Ishikawa (cell line): ENCODE measurements at regions not wholly inside any gene's neighbourhood (a gene's known extent, or its start where the extent isn't known, plus 50 kb on each side); places are given as distances from the start of the nearest gene placed in this dataset.

Experiments used
- CEBPB ChIP-seq: IDR thresholded peaks from 2 replicates; pipeline ENCODE4 v1.6.1; 2012
- CREB1 ChIP-seq: IDR thresholded peaks from 2 replicates; pipeline ENCODE4 v1.6.1; 2012; ENCODE audit warnings: low read depth
- EGR1 ChIP-seq: IDR thresholded peaks from 2 replicates; pipeline ENCODE4 v1.6.1; 2012
- EP300 ChIP-seq: IDR thresholded peaks from 2 replicates; pipeline ENCODE4 v1.6.1; 2012; ENCODE audit warnings: borderline replicate concordance
- FOXM1 ChIP-seq: IDR thresholded peaks from 2 replicates; pipeline ENCODE4 v1.6.1; 2012; ENCODE audit warnings: low read depth, borderline replicate concordance
- NFIC ChIP-seq: IDR thresholded peaks from 2 replicates; pipeline ENCODE4 v1.6.1; 2012
- RAD21 ChIP-seq: IDR thresholded peaks from 2 replicates; pipeline ENCODE4 v1.6.1; 2012; ENCODE audit warnings: low read depth
- REST ChIP-seq: IDR thresholded peaks from 2 replicates; pipeline ENCODE4 v1.6.1; 2012; ENCODE audit warnings: low read depth, mild to moderate bottlenecking
- TAF1 ChIP-seq: IDR thresholded peaks from 2 replicates; pipeline ENCODE4 v1.6.1; 2012; ENCODE audit warnings: low read depth, mild to moderate bottlenecking
- TCF12 ChIP-seq: IDR thresholded peaks from 2 replicates; pipeline ENCODE4 v1.6.1; 2012; ENCODE audit warnings: low read depth
- TEAD4 ChIP-seq: IDR thresholded peaks from 2 replicates; pipeline ENCODE4 v1.6.1; 2012
- YY1 ChIP-seq: IDR thresholded peaks from 2 replicates; pipeline ENCODE4 v1.6.1; 2012; ENCODE audit warnings: low read depth
- ZBTB7A ChIP-seq: IDR thresholded peaks from 2 replicates; pipeline ENCODE4 v1.6.1; 2012; ENCODE audit warnings: low read depth
- TF ChIP-seq, protein P1 (sequence below): IDR thresholded peaks from 2 replicates; pipeline ENCODE4 v1.6.1; 2012
- TF ChIP-seq, protein P2 (sequence below): IDR thresholded peaks from 2 replicates; pipeline ENCODE4 v1.6.1; 2012

- no peak for TF ChIP-seq RAD21
- no peak for TF ChIP-seq FOXM1
- TF ChIP-seq REST: no peak
- TF ChIP-seq EP300: no peak
- no peak for TF ChIP-seq ZBTB7A
- TF ChIP-seq TAF1: no peak
Measured at GRCh38 chr2:117067900-117068299, 746.6 kb upstream of the DDX18 start.

DNA sequence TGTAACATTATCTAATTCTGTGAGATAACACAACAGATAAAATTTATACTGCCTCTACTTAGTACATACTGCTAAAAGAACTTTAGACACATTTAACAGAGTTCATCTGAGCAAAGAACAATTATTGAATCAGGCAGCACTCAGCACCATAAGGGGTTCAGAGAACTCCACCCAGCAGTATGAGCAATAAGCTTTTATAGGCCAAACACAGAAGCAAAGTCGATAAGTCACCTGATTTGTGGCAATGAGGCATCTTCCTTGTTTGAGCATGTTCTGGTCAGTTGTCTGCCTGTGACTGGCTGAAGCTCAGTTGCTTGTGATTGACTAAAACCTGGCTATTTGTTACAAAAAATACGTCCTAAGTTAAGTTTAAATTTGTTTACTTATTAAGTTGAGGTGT lies 746.1 kb upstream of the DDX18 start:
- no peak for TF ChIP-seq CREB1
- no peak for TF ChIP-seq EP300
- no peak for TF ChIP-seq TEAD4

- TF ChIP-seq, protein P1, sequence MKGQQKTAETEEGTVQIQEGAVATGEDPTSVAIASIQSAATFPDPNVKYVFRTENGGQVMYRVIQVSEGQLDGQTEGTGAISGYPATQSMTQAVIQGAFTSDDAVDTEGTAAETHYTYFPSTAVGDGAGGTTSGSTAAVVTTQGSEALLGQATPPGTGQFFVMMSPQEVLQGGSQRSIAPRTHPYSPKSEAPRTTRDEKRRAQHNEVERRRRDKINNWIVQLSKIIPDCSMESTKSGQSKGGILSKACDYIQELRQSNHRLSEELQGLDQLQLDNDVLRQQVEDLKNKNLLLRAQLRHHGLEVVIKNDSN: no peak
- no peak for TF ChIP-seq TAF1
- no peak for TF ChIP-seq TEAD4
- no peak for TF ChIP-seq ZBTB7A
- no peak for TF ChIP-seq EP300
- TF ChIP-seq, protein P2, sequence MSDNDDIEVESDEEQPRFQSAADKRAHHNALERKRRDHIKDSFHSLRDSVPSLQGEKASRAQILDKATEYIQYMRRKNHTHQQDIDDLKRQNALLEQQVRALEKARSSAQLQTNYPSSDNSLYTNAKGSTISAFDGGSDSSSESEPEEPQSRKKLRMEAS: no peak
- no peak for TF ChIP-seq EGR1
- TF ChIP-seq NFIC: no peak
- TF ChIP-seq RAD21: no peak
- no peak for TF ChIP-seq CEBPB
- TF ChIP-seq FOXM1: no peak
Measured at GRCh38 chr2:117071556-117072102, 742.9 kb upstream of the DDX18 start.

- TF ChIP-seq CREB1: no peak
- TF ChIP-seq, protein P1: no peak
- no peak for TF ChIP-seq TCF12
- TF ChIP-seq REST: no peak
- TF ChIP-seq RAD21: no peak
- TF ChIP-seq, protein P2: no peak
- TF ChIP-seq CEBPB: no peak
- TF ChIP-seq TEAD4: no peak
- TF ChIP-seq FOXM1: no peak
- no peak for TF ChIP-seq EGR1
- no peak for TF ChIP-seq YY1
- TF ChIP-seq ZBTB7A: no peak
- TF ChIP-seq TAF1: no peak
- TF ChIP-seq EP300: no peak
- TF ChIP-seq NFIC: no peak
Measured at GRCh38 chr2:117074756-117075155, 739.7 kb upstream of the DDX18 start.

DNA sequence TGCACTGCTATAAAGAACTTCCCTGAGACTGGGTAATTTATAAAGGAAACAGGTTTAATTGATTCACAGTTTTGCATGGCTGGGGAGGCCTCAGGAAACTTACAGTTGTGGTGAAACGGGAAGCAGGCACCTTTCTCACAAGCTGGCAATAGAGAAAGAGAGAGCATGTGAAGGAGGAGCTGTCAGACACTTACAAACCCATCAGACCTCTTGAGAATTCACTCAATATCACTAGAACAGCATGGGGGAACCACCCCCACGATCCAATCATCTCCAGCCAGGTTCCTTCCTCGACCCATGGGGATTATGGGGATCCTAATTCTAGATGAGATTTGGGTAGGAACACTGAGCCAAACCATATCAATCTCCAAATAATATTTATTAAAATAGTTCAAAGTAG lies 729.2 kb upstream of the DDX18 start:
- TF ChIP-seq CEBPB: no peak
- no peak for TF ChIP-seq YY1
- no peak for TF ChIP-seq EGR1
- no peak for TF ChIP-seq EP300
- no peak for TF ChIP-seq CREB1
- TF ChIP-seq TEAD4: no peak
- no peak for TF ChIP-seq ZBTB7A
- TF ChIP-seq TAF1: no peak
- TF ChIP-seq, protein P1: no peak
- no peak for TF ChIP-seq REST
- TF ChIP-seq NFIC: no peak
- no peak for TF ChIP-seq TCF12
- TF ChIP-seq RAD21: no peak
- TF ChIP-seq FOXM1: no peak
- TF ChIP-seq, protein P2: no peak
